GM13977 (cell line): ENCODE measurements at regions not wholly inside any gene's neighbourhood (a gene's known extent, or its start where the extent isn't known, plus 50 kb on each side); places are given as distances from the start of the nearest gene placed in this dataset.

ENCODE experiments used
- DNase-seq: peaks from one replicate; pipeline ENCODE4 v3.0.0; 2012; ENCODE audit warnings: low spot score
- CTCF ChIP-seq: IDR thresholded peaks from 2 replicates; pipeline ENCODE4 v1.5.1; 2012; ENCODE audit warnings: mild to moderate bottlenecking, control low read depth; ENCODE audit not compliant: insufficient read depth; ENCODE audit errors: extremely low read depth, missing control alignments
- in situ Hi-C: fragments of 300-500 bp; cut with MboI; formaldehyde crosslinking; loops from one replicate; pipeline ENCODE4 v1.12.0; 2022; ENCODE audit warnings: low sequenced_read_pairs, low pct_unique_long_range_greater_than_20kb, mixed read lengths, inconsistent platforms; ENCODE audit not compliant: unreplicated experiment

- no peak for DNase-seq
- in situ Hi-C loops: no loop called here
- TF ChIP-seq CTCF: no peak
Measured at GRCh38 chr6:63446405-63446804, 125.9 kb upstream of the LOC128125822 start.

- in situ Hi-C loops: no loop called here
- TF ChIP-seq CTCF: no peak
- DNase-seq: no peak
Measured at GRCh38 chr6:63447134-63447533, 125.1 kb upstream of the LOC128125822 start.

- no peak for TF ChIP-seq CTCF
- DNase-seq: no peak
- in situ Hi-C loops: no loop called here
Measured at GRCh38 chr6:63448229-63448628, 124.1 kb upstream of the LOC128125822 start.

GRCh38 chr6:63449714-63450113 lies 122.6 kb upstream of the LOC128125822 start:
- no peak for DNase-seq
- in situ Hi-C loops: no loop called here
- TF ChIP-seq CTCF: no peak

- no peak for TF ChIP-seq CTCF
- in situ Hi-C loops: no loop called here
- DNase-seq: no peak
Measured at GRCh38 chr6:63451238-63451637, 121.0 kb upstream of the LOC128125822 start.

GRCh38 chr6:63452125-63452524 lies 120.2 kb upstream of the LOC128125822 start:
- no peak for DNase-seq
- in situ Hi-C loops: no loop called here
- TF ChIP-seq CTCF: no peak

GRCh38 chr6:63456734-63457133 lies 115.5 kb upstream of the LOC128125822 start:
- in situ Hi-C loops: no loop called here
- TF ChIP-seq CTCF: no peak
- no peak for DNase-seq
